ENCODE measurements at regions not wholly inside any gene's neighbourhood (a gene's known extent, or its start where the extent isn't known, plus 50 kb on each side); places are given as distances from the start of the nearest gene placed in this dataset.
"Not testable (repeated sequence)": the region's sequence is repeated elsewhere in the genome, so short reads cannot be mapped to it uniquely, and the experiment has no call there.

- not testable (repeated sequence) for DNase-seq
These were observed 68.5 kb upstream of the ADTRP start for GRCh38 chr6:11847068-11847467.

GRCh38 chr6:11845664-11846577 is 67.3 kb upstream of the ADTRP start:
- no peak for DNase-seq

GRCh38 chr6:11842795-11843194 is 64.2 kb upstream of the ADTRP start:
- not testable (repeated sequence) for DNase-seq

GRCh38 chr6:11835065-11835464 is 56.5 kb upstream of the ADTRP start:
- DNase-seq, result no peak

- no peak for DNase-seq
These were observed 55.3 kb upstream of the ADTRP start for GRCh38 chr6:11833626-11834592.

GRCh38 chr6:11831653-11832052 is 53.0 kb upstream of the ADTRP start:
- DNase-seq, result no peak

- no peak for DNase-seq
These were observed 51.9 kb upstream of the ADTRP start for GRCh38 chr6:11830520-11830919.

- no peak for DNase-seq
These were observed 51.5 kb upstream of the ADTRP start for GRCh38 chr6:11830105-11830504.

- DNase-seq, result no peak
These were observed 49.8 kb upstream of the ADTRP start for GRCh38 chr6:11828262-11828870.
